ENCODE measurements at regions not wholly inside any gene's neighbourhood (a gene's known extent, or its start where the extent isn't known, plus 50 kb on each side); places are given as distances from the start of the nearest gene placed in this dataset.

DNA sequence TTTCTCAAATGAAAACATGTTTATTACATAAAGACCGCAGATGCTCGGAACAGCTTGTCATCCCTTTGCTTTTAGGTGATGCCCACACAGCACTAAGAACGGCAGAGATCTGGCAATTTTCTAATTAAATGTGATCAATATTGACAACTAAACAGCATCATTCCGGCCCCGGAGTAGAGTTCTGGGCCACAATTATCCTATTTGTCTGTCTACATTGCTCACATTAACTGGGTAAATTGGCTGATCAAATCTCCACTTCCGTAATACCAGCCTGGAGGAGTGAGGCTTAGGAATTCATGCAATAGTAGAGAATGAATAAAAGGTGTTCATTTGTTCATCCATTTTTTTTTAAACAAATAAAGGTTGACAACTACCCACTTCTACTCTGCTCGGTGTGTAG, 245.1 kb upstream of the C9orf72 start:
- FAIRE-seq, result no peak
- Histone ChIP-seq H3K4me2 (ENCODE audit: insufficient read depth, low read length) (no peak overlapping the region), H3K36me3 (ENCODE audit: control insufficient read depth in 2 of 2, extremely low read depth in 1 of 2, insufficient read depth in 2 of 2, low read length in 2 of 2) (no peaks in the 10 kb centered on the region), H3K4me1 (ENCODE audit: control insufficient read depth, extremely low read depth, insufficient read depth, low read length) (no peaks in the 10 kb centered on the region), H3K9me1 (replicated peaks; ENCODE audit: control insufficient read depth, extremely low read depth, insufficient read depth, low read length) (no peaks in the 10 kb centered on the region), H3K27me3 (ENCODE audit: control insufficient read depth in 2 of 2, insufficient read depth in 2 of 2, low read length in 2 of 2) (no peaks in the 10 kb centered on the region), H4K20me1 (replicated peaks; ENCODE audit: control insufficient read depth, extremely low read depth, insufficient read depth, low read length) (no peaks in the 10 kb centered on the region), H3K79me2 (ENCODE audit: control insufficient read depth, insufficient read depth, low read length) (no peaks in the 10 kb centered on the region), H3K9me3 (replicated peaks; ENCODE audit: control insufficient read depth, insufficient read depth, low read length) (no peaks in the 10 kb centered on the region), H3K4me3 (replicated peaks in 1 of 3; ENCODE audit: insufficient read depth in 1 of 3, low read depth in 1 of 3, low read length in 3 of 3) (no peak overlapping the region), H3K27ac (ENCODE audit: insufficient read depth, low read depth, low read length) (no peak overlapping the region), H2AFZ (ENCODE audit: low read depth, low read length) (no peak overlapping the region), H3K9ac (replicated peaks; ENCODE audit: extremely low read depth, insufficient read depth, low read length) (no peak overlapping the region)
- DNase-seq (ENCODE audit: low read depth, low spot score), result no peak
- BruUV-seq (replicated peaks), result no TSS peak
- TF ChIP-seq POLR2A (IDR thresholded peaks at IDR 0.05; ENCODE audit: low read depth, low read length), result no peak
- no peak for TF ChIP-seq POLR2AphosphoS5 (IDR thresholded peaks at IDR 0.05; ENCODE audit: insufficient read depth, low read depth, low read length)
- no peak for TF ChIP-seq GATA2 (IDR thresholded peaks at IDR 0.05; ENCODE audit: insufficient read depth, insufficient read length, low read depth, low read length)
- TF ChIP-seq, protein P1, sequence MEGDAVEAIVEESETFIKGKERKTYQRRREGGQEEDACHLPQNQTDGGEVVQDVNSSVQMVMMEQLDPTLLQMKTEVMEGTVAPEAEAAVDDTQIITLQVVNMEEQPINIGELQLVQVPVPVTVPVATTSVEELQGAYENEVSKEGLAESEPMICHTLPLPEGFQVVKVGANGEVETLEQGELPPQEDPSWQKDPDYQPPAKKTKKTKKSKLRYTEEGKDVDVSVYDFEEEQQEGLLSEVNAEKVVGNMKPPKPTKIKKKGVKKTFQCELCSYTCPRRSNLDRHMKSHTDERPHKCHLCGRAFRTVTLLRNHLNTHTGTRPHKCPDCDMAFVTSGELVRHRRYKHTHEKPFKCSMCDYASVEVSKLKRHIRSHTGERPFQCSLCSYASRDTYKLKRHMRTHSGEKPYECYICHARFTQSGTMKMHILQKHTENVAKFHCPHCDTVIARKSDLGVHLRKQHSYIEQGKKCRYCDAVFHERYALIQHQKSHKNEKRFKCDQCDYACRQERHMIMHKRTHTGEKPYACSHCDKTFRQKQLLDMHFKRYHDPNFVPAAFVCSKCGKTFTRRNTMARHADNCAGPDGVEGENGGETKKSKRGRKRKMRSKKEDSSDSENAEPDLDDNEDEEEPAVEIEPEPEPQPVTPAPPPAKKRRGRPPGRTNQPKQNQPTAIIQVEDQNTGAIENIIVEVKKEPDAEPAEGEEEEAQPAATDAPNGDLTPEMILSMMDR (IDR thresholded peaks at IDR 0.05; ENCODE audit: extremely low read depth in 1 of 2, insufficient read depth in 1 of 2, low read depth in 1 of 2, low read length in 2 of 2), result no peak
- no peak for TF ChIP-seq FOS (IDR thresholded peaks at IDR 0.05; ENCODE audit: borderline replicate concordance, insufficient read depth, low read length)
- intact Hi-C loops (cut with micrococcal nuclease) (no loop called here), dilution Hi-C loops (cut with MboI; ENCODE audit: extremely low pct_ligation_motif_present, low sequenced_read_pairs) (no loop called here)
- ChIA-PET CTCF (no interaction called here), POLR2A (no interaction called here)

DNA sequence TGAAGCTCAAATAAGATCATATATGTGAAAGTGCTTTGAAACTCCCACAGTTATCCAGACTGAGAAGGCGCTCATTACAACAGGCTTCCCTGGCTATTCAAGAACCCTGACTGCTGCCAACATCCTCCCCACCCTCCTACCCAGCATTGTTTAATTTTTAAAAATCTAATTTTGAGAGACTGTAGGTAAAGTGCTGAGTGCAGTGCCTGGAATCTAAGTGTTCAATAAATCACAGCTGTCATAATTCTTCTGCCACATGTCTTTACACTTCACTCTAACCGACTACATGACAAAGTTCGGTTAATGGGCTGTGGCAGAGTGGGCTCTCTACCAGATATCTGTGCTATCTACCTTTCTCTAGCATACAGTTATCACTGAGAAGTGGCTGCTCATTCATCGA, 255.6 kb upstream of the C9orf72 start:
- no peak for DNase-seq (ENCODE audit: low read depth, low spot score)
- Histone ChIP-seq H3K4me2 (ENCODE audit: insufficient read depth, low read length) (no peak overlapping the region), H3K9me1 (replicated peaks; ENCODE audit: control insufficient read depth, extremely low read depth, insufficient read depth, low read length) (no peaks in the 10 kb centered on the region), H3K4me3 (replicated peaks in 1 of 3; ENCODE audit: insufficient read depth in 1 of 3, low read depth in 1 of 3, low read length in 3 of 3) (no peak overlapping the region), H3K27ac (ENCODE audit: insufficient read depth, low read depth, low read length) (no peak overlapping the region), H3K4me1 (ENCODE audit: control insufficient read depth, extremely low read depth, insufficient read depth, low read length) (no peaks in the 10 kb centered on the region), H2AFZ (ENCODE audit: low read depth, low read length) (no peak overlapping the region), H3K9me3 (replicated peaks; ENCODE audit: control insufficient read depth, insufficient read depth, low read length) (no peaks in the 10 kb centered on the region), H3K27me3 (ENCODE audit: control insufficient read depth in 2 of 2, insufficient read depth in 2 of 2, low read length in 2 of 2) (no peaks in the 10 kb centered on the region), H3K9ac (replicated peaks; ENCODE audit: extremely low read depth, insufficient read depth, low read length) (no peak overlapping the region), H3K36me3 (ENCODE audit: control insufficient read depth in 2 of 2, extremely low read depth in 1 of 2, insufficient read depth in 2 of 2, low read length in 2 of 2) (no peaks in the 10 kb centered on the region), H4K20me1 (replicated peaks; ENCODE audit: control insufficient read depth, extremely low read depth, insufficient read depth, low read length) (no peaks in the 10 kb centered on the region), H3K79me2 (ENCODE audit: control insufficient read depth, insufficient read depth, low read length) (no peaks in the 10 kb centered on the region)
- TF ChIP-seq, protein P2, sequence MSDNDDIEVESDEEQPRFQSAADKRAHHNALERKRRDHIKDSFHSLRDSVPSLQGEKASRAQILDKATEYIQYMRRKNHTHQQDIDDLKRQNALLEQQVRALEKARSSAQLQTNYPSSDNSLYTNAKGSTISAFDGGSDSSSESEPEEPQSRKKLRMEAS (IDR thresholded peaks at IDR 0.05; ENCODE audit: insufficient read depth, insufficient read length), result no peak
- ChIA-PET CTCF (no interaction called here), POLR2A (no interaction called here)
- dilution Hi-C loops (cut with MboI; ENCODE audit: extremely low pct_ligation_motif_present, low sequenced_read_pairs), result no loop called here
- intact Hi-C loops (cut with micrococcal nuclease), result no loop called here
- BruUV-seq (replicated peaks), result no TSS peak
- FAIRE-seq, result no peak
